ENCODE measurements at regions not wholly inside any gene's neighbourhood (a gene's known extent, or its start where the extent isn't known, plus 50 kb on each side); places are given as distances from the start of the nearest gene placed in this dataset.

DNA sequence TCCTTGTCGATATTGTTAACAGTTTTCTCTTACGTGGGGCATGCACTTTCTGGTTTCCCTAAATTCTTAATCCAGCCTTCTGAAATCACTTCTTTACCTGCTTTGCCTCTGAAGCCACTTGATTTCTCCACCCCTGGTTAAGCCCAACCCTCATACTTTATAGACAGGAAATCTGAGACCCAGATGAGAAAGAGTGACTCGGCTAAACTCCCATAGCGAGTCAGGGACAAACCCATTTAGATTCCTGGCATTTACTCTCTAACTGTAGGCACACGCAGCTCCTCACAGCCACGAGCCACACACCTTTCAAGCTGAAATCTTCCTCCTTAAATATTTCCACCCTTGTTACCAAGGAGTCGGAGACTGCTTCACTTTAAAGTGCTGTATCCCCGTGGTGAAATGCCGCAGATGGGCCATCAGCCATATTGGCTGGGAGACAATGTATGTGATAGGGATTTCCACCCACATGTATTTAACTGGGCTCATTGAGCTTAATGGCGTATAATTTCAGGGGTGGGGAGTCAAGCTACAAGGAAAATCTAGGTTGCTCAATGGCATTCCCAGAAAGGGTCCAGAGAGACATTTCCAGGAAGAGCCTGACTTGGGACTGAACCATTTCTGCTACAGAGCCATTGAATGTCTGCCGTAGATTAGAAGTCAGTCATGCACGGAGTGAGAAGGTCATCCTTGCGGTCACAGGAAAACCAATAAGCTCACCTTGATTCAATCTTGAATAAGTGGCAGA is 49.9 kb upstream of the GRK3 start:
- TF ChIP-seq, protein P1, sequence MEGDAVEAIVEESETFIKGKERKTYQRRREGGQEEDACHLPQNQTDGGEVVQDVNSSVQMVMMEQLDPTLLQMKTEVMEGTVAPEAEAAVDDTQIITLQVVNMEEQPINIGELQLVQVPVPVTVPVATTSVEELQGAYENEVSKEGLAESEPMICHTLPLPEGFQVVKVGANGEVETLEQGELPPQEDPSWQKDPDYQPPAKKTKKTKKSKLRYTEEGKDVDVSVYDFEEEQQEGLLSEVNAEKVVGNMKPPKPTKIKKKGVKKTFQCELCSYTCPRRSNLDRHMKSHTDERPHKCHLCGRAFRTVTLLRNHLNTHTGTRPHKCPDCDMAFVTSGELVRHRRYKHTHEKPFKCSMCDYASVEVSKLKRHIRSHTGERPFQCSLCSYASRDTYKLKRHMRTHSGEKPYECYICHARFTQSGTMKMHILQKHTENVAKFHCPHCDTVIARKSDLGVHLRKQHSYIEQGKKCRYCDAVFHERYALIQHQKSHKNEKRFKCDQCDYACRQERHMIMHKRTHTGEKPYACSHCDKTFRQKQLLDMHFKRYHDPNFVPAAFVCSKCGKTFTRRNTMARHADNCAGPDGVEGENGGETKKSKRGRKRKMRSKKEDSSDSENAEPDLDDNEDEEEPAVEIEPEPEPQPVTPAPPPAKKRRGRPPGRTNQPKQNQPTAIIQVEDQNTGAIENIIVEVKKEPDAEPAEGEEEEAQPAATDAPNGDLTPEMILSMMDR (IDR thresholded peaks at IDR 0.05) = no peak
- TF ChIP-seq ZFX (IDR thresholded peaks at IDR 0.05; ENCODE audit: borderline replicate concordance) = no peak

All from 22Rv1 (cell line).